Gastrocnemius medialis (tissue), 4 donors: ENCODE measurements at regions not wholly inside any gene's neighbourhood (a gene's known extent, or its start where the extent isn't known, plus 50 kb on each side); places are given as distances from the start of the nearest gene placed in this dataset.

Source experiments
- ATAC-seq, 2 donors: fragments of 150-250 bp; one replicate each; pipeline ENCODE4 v1.9.1; 2016
- DNase-seq, 2 donors: peaks; one replicate each; pipeline ENCODE4 v3.0.0-alpha.2; 2019
- H3K27ac ChIP-seq, 4 donors: fragments of 200-600 bp; sonication (generic); 1 replicate in 1 of 4; 2 replicates in 3 of 4; pipeline ENCODE4 v1.5.1; 2016 to 2018; ENCODE audit warnings: mild to moderate bottlenecking in 2 of 4, moderate library complexity in 1 of 4
- H3K27me3 ChIP-seq, 3 donors: fragments of 200-600 bp; sonication (generic) in 2 of 3; 1 replicate in 1 of 3; 2 replicates in 2 of 3; pipeline versions ENCODE4 v1.5.1 to v1.6.0; 2016 to 2019; ENCODE audit warnings: mild to moderate bottlenecking in 1 of 3, moderate library complexity in 1 of 3
- H3K36me3 ChIP-seq, 2 donors: fragments of 200-600 bp; sonication (generic) in 1 of 2; one replicate each; pipeline ENCODE4 v1.5.1; 2017 to 2018
- H3K4me1 ChIP-seq, 2 donors: fragments of 200-600 bp; sonication (generic) in 1 of 2; one replicate each; pipeline ENCODE4 v1.5.1; 2016 to 2017; ENCODE audit warnings: mild to moderate bottlenecking in 2 of 2
- H3K4me3 ChIP-seq, 4 donors: fragments of 200-600 bp; sonication (generic) in 3 of 4; 1 replicate in 1 of 4; 2 replicates in 3 of 4; pipeline ENCODE4 v1.5.1; 2016 to 2019; ENCODE audit warnings: mild to moderate bottlenecking in 2 of 4
- H3K9me3 ChIP-seq, 3 donors: fragments of 200-600 bp; sonication (generic) in 2 of 3; 1 replicate in 1 of 3; 2 replicates in 2 of 3; pipeline ENCODE4 v1.5.1; 2016 to 2019
- CTCF ChIP-seq, 5 experiments: fragments of 450-650 bp in 3 of 5; fragments of 200-600 bp in 2 of 5; sonication (generic) in 2 of 5; IDR thresholded peaks in 4 of 5; conservative IDR thresholded peaks in 1 of 5; 1 replicate in 4 of 5; 2 replicates in 1 of 5; pipeline ENCODE4 v1.5.1; 2016 to 2019; ENCODE audit warnings: antibody characterized with exemption in 5 of 5, mild to moderate bottlenecking in 3 of 5, moderate library complexity in 3 of 5
- POLR2A ChIP-seq, 2 donors: fragments of 450-650 bp; IDR thresholded peaks; one replicate each; pipeline ENCODE4 v1.6.1; 2017; ENCODE audit warnings: antibody characterized with exemption in 2 of 2, mild to moderate bottlenecking in 2 of 2, moderate library complexity in 2 of 2
- in situ Hi-C, 4 donors: fragments of 200-750 bp; cut with MboI; loops; one replicate each; pipeline versions ENCODE4 v1.15.0 to v1.8.0; 2017; ENCODE audit warnings: low sequenced_read_pairs in 4 of 4
- intact Hi-C: fragments of 100-400 bp; cut with DNase I; formaldehyde crosslinking; loops from one replicate; pipeline ENCODE4 v1.15.1; 2023; ENCODE audit warnings: low total_unique reads

- no peaks in the 10 kb centered on the region for H3K4me1 ChIP-seq
- in situ Hi-C loops (no loop called here), intact Hi-C loops (no loop called here)
- TF ChIP-seq CTCF (IDR thresholded peaks at IDR 0.05 in 4 of 5, conservative IDR thresholded peaks at IDR 0.05 in 1 of 5) (no peak), POLR2A (IDR thresholded peaks at IDR 0.05) (no peak)
- no peak overlapping the region for H3K27ac ChIP-seq
- no peaks in the 10 kb centered on the region for H3K27me3 ChIP-seq
- H3K36me3 ChIP-seq, result no peaks in the 10 kb centered on the region
- DNase-seq, result no peak
- no peak for ATAC-seq
- H3K9me3 ChIP-seq, result no peaks in the 10 kb centered on the region
- H3K4me3 ChIP-seq, result no peak overlapping the region
These were observed 399.0 kb downstream of the HGF start for GRCh38 chr7:81370822-81371221.

- Histone ChIP-seq H3K9me3 (no peaks in the 10 kb centered on the region), H3K27me3 (no peaks in the 10 kb centered on the region), H3K4me1 (no peaks in the 10 kb centered on the region), H3K27ac (no peak overlapping the region), H3K4me3 (no peak overlapping the region), H3K36me3 (no peaks in the 10 kb centered on the region)
- intact Hi-C loops, result no loop called here
- in situ Hi-C loops, result no loop called here
- peak in 1 of 2 donors; percentile 29 for DNase-seq
- ATAC-seq, result peak; percentile 9 to 41
- TF ChIP-seq POLR2A (IDR thresholded peaks at IDR 0.05), result no peak
- TF ChIP-seq CTCF (IDR thresholded peaks at IDR 0.05 in 4 of 5, conservative IDR thresholded peaks at IDR 0.05 in 1 of 5), result no peak
These were observed 402.4 kb downstream of the HGF start for GRCh38 chr7:81367326-81367931.

GRCh38 chr7:81366546-81366945, 403.3 kb downstream of the HGF start:
- ATAC-seq, result no peak

GRCh38 chr7:81361769-81362312, 408.0 kb downstream of the HGF start:
- intact Hi-C loops, result no loop called here
- ATAC-seq, result no peak
- H3K9me3 ChIP-seq, result no peaks in the 10 kb centered on the region

More at GRCh38 chr7:81366546-81366945, 403.3 kb downstream of the HGF start:
- in situ Hi-C loops, result no loop called here
- intact Hi-C loops, result no loop called here
- no peak for DNase-seq
- no peaks in the 10 kb centered on the region for H3K4me1 ChIP-seq
- TF ChIP-seq CTCF (IDR thresholded peaks at IDR 0.05 in 4 of 5, conservative IDR thresholded peaks at IDR 0.05 in 1 of 5) (no peak), POLR2A (IDR thresholded peaks at IDR 0.05) (no peak)
- no peak overlapping the region for H3K27ac ChIP-seq
- no peaks in the 10 kb centered on the region for H3K27me3 ChIP-seq
- H3K36me3 ChIP-seq, result no peaks in the 10 kb centered on the region
- H3K4me3 ChIP-seq, result no peak overlapping the region
- H3K9me3 ChIP-seq, result no peaks in the 10 kb centered on the region

More at GRCh38 chr7:81361769-81362312, 408.0 kb downstream of the HGF start:
- no peak overlapping the region for H3K27ac ChIP-seq
- in situ Hi-C loops, result no loop called here
- H3K4me1 ChIP-seq, result no peaks in the 10 kb centered on the region
- H3K36me3 ChIP-seq, result no peaks in the 10 kb centered on the region
- no peak for DNase-seq
- H3K27me3 ChIP-seq, result no peaks in the 10 kb centered on the region
- no peak for TF ChIP-seq CTCF (IDR thresholded peaks at IDR 0.05 in 4 of 5, conservative IDR thresholded peaks at IDR 0.05 in 1 of 5)
- TF ChIP-seq POLR2A (IDR thresholded peaks at IDR 0.05), result no peak
- no peak overlapping the region for H3K4me3 ChIP-seq
